ENCODE measurements at regions not wholly inside any gene's neighbourhood (a gene's known extent, or its start where the extent isn't known, plus 50 kb on each side); places are given as distances from the start of the nearest gene placed in this dataset.

GRCh38 chr6:145453376-145453775 is 281.9 kb downstream of the EPM2A start:
- no peak overlapping the region for H2BK15ac ChIP-seq (ENCODE audit: low read length)
- no peaks in the 10 kb centered on the region for H3K4me1 ChIP-seq (replicated peaks in 1 of 4; ENCODE audit: control insufficient read depth in 3 of 4, insufficient read depth in 4 of 4, low read length in 3 of 4)
- no peak overlapping the region for H3K4ac ChIP-seq (replicated peaks; ENCODE audit: insufficient read length, low read depth, low read length)
- no peaks in the 10 kb centered on the region for H4K20me1 ChIP-seq (replicated peaks in 1 of 2; ENCODE audit: control insufficient read depth in 1 of 2, insufficient read depth in 2 of 2, low read length in 2 of 2)
- FAIRE-seq: no peak
- no peak overlapping the region for H2AFZ ChIP-seq (ENCODE audit: low read length)
- H2AK5ac ChIP-seq (ENCODE audit: low read depth, low read length): no peak overlapping the region
- no peak for DNase-seq (ENCODE audit: low read depth in 1 of 2, low spot score in 2 of 2)
- H2BK120ac ChIP-seq (replicated peaks; ENCODE audit: low read depth, low read length): no peak overlapping the region
- H3K79me1 ChIP-seq (ENCODE audit: low read depth, low read length): no peaks in the 10 kb centered on the region
- H4K8ac ChIP-seq (ENCODE audit: extremely low read depth, insufficient read depth, low read length): no peak overlapping the region
- H2BK20ac ChIP-seq (ENCODE audit: low read length): no peak overlapping the region
- no peak overlapping the region for H2BK5ac ChIP-seq (ENCODE audit: low read depth, low read length)
- ChIA-PET CTCF (ENCODE audit: partially characterized antibody) (interaction anchor here (0.6 to 2.0 kb wide), 10 partner anchors 9 to 65 kb away, joined by 3 to 9 read pairs (median 4); no protein-coding TSS in a partner anchor), POLR2A (ENCODE audit: partially characterized antibody) (no interaction called here)
- no peak overlapping the region for H3K27ac ChIP-seq (ENCODE audit: low read depth, low read length)
- H3K56ac ChIP-seq (replicated peaks; ENCODE audit: insufficient read length, low read depth, low read length): no peak overlapping the region
- H3K18ac ChIP-seq (ENCODE audit: extremely low read depth, low read length): no peak overlapping the region
- no peaks in the 10 kb centered on the region for H3K9me3 ChIP-seq (ENCODE audit: insufficient read depth in 2 of 2, low read depth in 1 of 2, low read length in 1 of 2)
- H4K5ac ChIP-seq (ENCODE audit: insufficient read length, low read depth, low read length): no peak overlapping the region
- H3K4me3 ChIP-seq (ENCODE audit: extremely low read depth in 1 of 4, insufficient read depth in 2 of 4, low read depth in 3 of 4, low read length in 4 of 4): no peak overlapping the region
- TF ChIP-seq CTCF (IDR thresholded peaks at IDR 0.05; ENCODE audit: control extremely low read depth in 1 of 3, insufficient read depth in 1 of 3, low read depth in 1 of 3, low read length in 3 of 3) (peak in 1 of 3 experiments; percentile 17; a peak in 1 of 4 replicates), RAD21 (IDR thresholded peaks at IDR 0.05 in 1 of 2, conservative IDR thresholded peaks at IDR 0.05 in 1 of 2; ENCODE audit: low read depth in 2 of 2, low read length in 2 of 2) (no peak)
- H3K9ac ChIP-seq (replicated peaks in 1 of 4; ENCODE audit: extremely low read depth in 1 of 4, low read depth in 3 of 4, low read length in 3 of 4): no peak overlapping the region
- H4K91ac ChIP-seq (replicated peaks; ENCODE audit: insufficient read length, low read length): no peak overlapping the region
- H3K23ac ChIP-seq (ENCODE audit: insufficient read length): no peak overlapping the region
- no peaks in the 10 kb centered on the region for H3K79me2 ChIP-seq (ENCODE audit: control insufficient read depth in 1 of 2, insufficient read depth in 2 of 2, low read length in 2 of 2)
- no peaks in the 10 kb centered on the region for H3K23me2 ChIP-seq (ENCODE audit: low read depth, low read length)
- no peak overlapping the region for H3K14ac ChIP-seq (ENCODE audit: insufficient read length)
- no peaks in the 10 kb centered on the region for H3K36me3 ChIP-seq (ENCODE audit: control insufficient read depth in 2 of 4, insufficient read depth in 4 of 4, low read length in 3 of 4)
- no peak overlapping the region for H3K4me2 ChIP-seq (ENCODE audit: insufficient read depth in 1 of 2, low read depth in 2 of 2, low read length in 2 of 2)
- H2BK12ac ChIP-seq (ENCODE audit: low read depth, low read length): no peak overlapping the region
- no peaks in the 10 kb centered on the region for H3K27me3 ChIP-seq (replicated peaks in 1 of 4; ENCODE audit: control insufficient read depth in 3 of 4, extremely low read depth in 1 of 4, insufficient read depth in 3 of 4, low read length in 3 of 4)

Data from H1 (cell line).